C4-2B (cell line): ENCODE measurements at regions not wholly inside any gene's neighbourhood (a gene's known extent, or its start where the extent isn't known, plus 50 kb on each side); places are given as distances from the start of the nearest gene placed in this dataset.

ENCODE experiments used
- ZFX ChIP-seq: fragments of 450-650 bp; IDR thresholded peaks from 2 replicates; pipeline ENCODE4 v1.6.1; 2017
- TF ChIP-seq, protein P1 (sequence below): fragments of 450-650 bp; conservative IDR thresholded peaks from 2 replicates; pipeline ENCODE4 v1.5.1; 2017; ENCODE audit warnings: mild to moderate bottlenecking

DNA sequence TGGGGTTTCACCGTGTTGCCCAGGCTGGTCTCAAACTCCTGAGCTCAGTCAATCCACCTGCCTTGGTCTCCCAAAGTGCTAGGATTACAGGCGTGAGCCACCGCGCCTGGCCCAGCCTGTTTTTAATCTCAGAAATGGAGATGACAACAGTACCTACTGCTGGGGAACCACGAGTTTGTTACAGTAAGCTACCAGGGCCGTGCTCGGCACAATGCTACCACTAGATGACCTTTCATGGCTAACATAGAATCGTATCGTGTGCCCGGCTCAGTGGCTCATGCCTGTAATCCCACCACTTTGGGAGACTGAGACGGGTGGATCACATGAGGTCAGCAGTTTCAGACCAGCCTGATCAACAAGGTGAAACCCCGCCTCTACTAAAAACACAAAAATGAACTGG lies 90.8 kb upstream of the SLC34A2 start:
- TF ChIP-seq, protein P1, sequence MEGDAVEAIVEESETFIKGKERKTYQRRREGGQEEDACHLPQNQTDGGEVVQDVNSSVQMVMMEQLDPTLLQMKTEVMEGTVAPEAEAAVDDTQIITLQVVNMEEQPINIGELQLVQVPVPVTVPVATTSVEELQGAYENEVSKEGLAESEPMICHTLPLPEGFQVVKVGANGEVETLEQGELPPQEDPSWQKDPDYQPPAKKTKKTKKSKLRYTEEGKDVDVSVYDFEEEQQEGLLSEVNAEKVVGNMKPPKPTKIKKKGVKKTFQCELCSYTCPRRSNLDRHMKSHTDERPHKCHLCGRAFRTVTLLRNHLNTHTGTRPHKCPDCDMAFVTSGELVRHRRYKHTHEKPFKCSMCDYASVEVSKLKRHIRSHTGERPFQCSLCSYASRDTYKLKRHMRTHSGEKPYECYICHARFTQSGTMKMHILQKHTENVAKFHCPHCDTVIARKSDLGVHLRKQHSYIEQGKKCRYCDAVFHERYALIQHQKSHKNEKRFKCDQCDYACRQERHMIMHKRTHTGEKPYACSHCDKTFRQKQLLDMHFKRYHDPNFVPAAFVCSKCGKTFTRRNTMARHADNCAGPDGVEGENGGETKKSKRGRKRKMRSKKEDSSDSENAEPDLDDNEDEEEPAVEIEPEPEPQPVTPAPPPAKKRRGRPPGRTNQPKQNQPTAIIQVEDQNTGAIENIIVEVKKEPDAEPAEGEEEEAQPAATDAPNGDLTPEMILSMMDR, result no peak
- TF ChIP-seq ZFX, result no peak
